NT2/D1 (cell line): ENCODE measurements at regions not wholly inside any gene's neighbourhood (a gene's known extent, or its start where the extent isn't known, plus 50 kb on each side); places are given as distances from the start of the nearest gene placed in this dataset.

Source experiments
- SUZ12 ChIP-seq: IDR thresholded peaks from 2 replicates; pipeline ENCODE4 v1.6.1; 2011; ENCODE audit not compliant: insufficient read length, insufficient read depth; ENCODE audit errors: extremely low read depth
- ZNF274 ChIP-seq: IDR thresholded peaks from 2 replicates; pipeline ENCODE4 v1.6.1; 2011; ENCODE audit warnings: mild to moderate bottlenecking, low read depth, low read length

DNA sequence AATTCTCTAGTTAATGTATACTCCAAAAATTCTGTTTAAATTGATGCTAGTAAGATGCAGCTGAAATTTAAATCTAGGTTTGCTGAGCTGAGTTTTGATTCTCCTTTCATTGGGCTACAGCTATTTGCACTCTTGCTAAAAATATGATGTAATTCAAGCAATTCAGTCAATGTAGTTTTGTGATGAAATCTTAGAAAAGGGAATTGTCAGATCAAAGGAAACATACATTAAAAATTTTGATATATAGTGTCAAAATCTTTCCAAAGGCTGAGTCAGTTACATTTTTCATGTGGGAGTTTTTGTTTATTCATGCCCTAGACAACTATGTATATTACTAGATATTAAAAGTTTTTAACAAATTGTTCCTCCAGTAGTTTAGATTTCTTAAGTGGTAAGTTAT lies 334.9 kb upstream of the DAB2 start:
- no peak for TF ChIP-seq SUZ12
- no peak for TF ChIP-seq ZNF274
